CD4-positive, alpha-beta T cell treated with Interleukin-15 for 1 hour (primary cell): ENCODE measurements at regions not wholly inside any gene's neighbourhood (a gene's known extent, or its start where the extent isn't known, plus 50 kb on each side); places are given as distances from the start of the nearest gene placed in this dataset.

Experiments
- DNase-seq: peaks from one replicate; pipeline ENCODE4 v3.0.0-alpha.2; 2020

DNA sequence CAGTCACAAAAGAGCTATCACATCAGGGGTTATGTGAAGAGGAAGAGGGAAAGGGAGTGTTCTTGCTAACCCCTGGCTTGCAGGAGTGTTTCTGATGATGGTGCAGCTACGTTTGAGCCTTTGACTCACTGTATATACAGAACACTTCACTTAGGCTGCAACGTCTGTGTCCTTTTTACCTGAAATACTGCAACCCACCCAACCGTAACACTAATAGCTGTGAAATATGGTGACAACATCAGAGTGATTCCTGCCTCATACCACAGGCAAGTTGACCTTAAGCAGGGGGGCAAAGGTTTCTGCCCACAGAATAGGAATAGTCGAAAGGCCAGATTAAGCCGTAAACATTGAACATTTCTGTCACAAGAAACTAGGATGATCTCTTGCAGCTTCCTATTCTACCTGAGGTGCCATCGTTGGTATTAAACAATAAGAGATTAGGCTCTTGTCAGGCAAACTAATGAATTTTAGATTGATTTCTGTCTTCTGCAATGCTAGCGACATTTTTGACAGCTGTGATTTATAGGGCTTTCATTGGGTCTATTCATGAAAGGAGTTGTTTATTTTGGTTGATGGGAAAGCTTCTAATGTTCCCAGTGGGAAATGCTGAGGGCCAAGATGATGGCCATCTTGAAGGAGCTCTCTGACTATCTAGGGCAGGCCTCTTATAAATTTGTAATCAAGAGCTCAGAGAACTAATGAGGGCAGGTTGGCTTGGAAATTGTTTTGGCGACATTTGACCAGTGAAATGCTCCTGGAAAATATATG, 316.8 kb downstream of the PIK3C3 start:
- no peak for DNase-seq

DNA sequence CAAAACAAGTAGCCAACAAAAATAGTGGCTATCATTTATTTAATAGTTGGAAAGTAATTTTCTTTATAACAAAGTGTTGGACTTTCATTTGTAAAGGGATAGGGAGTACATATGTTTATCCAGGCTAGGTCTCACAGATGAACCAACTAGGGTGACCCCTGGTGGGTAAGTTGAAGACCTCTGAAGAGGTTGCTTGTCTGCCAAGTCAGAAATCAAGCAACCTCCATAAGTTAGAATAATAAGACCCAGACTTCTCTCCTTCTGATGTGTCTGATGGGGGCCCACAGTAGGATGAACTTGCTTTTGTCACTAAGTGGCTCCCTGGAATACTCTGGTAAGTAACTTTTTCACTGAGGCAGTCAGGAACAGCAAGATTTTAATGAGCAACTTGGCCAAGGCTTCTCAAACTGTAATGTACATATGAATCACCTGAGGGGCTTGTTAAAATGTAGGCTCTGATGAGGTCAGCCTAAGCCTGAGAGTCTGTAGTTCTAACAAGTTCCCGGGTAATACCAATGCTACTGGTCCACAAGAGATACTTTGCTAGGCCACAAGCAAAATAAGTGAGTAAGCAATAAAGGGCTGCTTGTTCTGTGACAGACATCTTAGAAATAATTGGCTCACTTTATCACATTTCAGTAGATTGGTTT, 319.6 kb downstream of the PIK3C3 start:
- DNase-seq: no peak

DNA sequence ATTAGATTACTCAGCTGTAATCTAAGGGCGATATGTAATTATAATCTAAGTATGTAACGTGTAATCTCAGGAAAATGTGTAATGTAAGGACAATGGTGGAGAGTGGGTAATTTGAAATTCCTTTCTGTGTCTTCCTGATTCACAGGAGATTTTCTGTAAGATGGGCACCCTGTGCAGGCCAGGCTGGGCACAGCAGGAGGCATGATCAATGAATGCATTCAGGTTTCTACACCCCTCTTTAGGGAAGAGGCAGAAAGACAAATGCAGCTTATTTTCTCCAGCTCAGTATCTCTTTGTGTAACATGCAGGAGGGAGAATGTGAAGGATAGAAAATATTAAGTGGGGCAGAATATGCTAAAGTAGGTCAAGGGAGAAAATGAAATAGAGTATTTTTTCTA, 320.1 kb downstream of the PIK3C3 start:
- no peak for DNase-seq

DNA sequence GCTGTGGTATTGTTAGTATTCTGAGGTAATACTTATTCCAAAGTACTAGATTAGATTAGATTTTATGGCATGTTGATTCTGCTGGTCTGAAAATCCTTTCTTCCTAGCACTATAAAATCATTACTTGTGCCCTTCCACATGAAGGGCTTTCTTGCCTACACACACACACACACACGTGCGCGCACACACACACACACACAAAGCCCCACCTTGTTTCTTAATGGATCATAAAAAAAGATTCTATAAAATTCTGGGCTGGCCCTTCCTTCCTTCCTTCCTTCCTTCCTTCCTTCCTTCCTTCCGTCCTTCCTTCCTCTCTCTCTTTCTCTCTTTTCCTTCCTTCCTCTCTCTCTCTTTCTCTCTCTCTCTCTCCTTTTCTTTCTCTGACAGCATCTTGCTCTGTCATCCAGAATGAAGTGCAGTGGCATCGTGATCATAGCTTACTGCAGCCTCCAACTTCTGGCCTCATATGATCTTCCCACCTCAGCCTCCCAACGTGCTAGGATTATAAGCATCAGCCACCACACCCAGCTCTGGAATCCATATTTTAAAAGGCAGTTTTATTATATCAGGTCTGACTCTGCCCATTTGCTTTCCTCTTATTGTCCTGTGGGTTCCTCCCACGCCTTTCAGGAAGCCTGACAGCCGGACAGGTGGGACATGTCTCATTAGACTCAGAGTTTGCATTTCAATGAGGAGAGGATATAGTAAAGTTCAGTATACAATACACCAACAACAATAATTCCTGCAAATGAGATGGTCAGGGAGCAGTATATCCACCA, 321.1 kb downstream of the PIK3C3 start:
- DNase-seq: no peak

- DNase-seq: no peak
Measured at GRCh38 chr18:42281124-42281523, 326.1 kb downstream of the PIK3C3 start.

DNA sequence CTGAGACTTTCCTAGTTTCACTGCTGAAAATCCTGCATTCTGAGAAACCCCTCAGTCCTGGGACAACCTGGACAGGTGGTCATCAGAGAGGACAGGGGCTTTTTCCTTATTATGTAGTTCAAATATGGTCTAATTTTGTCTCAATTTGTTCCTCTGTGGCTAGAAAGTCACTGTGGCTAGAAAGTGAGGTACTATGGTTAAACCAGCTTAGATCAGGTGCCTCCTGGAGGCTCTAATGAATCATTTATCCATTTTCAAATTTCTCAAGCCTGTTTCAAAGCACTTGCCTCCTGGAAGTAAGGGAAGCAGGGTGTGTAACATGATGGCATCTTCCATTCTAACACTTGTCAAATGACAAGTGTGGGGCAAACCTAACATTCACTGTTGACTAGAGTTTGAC, 326.8 kb downstream of the PIK3C3 start:
- DNase-seq: no peak

GRCh38 chr18:42287047-42287446, 332.0 kb downstream of the PIK3C3 start:
- no peak for DNase-seq

GRCh38 chr18:42288129-42288528, 333.1 kb downstream of the PIK3C3 start:
- no peak for DNase-seq

- no peak for DNase-seq
Measured at GRCh38 chr18:42289526-42289925, 334.5 kb downstream of the PIK3C3 start.

DNA sequence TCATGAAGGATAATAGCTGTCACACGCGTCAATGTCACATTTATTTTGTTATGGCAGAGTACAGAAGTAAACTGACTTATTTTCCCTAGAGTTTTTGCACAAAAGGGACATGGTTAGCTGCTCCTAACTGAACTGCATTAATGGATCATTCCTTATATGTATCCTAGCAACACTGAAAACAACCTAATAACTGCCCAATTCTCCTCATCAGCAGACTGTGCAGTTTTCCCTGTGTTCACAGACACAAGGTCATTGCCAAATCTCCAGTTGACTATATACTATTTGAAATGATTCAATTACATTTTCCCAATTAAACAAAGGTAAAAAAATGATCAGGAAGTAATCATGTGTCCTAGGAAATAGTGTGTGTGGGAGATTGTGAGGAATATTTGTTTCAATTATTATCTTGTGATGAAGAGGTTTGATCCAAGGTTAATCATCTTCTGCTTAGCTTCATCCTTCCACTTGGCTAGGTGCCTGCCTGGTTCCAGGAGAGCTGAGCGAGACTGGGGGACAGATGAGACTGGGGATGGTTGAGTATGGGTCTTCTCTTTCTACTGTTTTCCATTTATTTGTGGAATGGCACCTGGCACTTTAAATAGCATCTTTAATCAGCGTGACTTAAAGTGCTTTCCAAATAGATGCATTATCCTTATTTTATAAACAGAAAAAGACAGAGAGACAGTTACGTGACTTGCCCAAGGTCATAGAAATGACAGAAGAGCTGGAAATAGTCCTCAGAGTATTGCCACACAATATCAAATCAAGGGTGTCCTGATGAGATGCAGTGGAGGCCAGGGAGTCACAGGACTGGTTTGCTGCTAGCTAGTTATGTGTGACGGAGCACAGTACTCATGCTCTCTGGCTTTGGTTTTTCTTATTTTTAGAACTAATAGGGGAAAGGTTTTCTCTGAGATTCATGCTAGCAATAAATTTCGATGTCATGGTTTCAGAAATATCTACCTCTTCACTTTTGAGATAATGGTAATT, 335.6 kb downstream of the PIK3C3 start:
- no peak for DNase-seq

GRCh38 chr18:42292654-42293053, 337.6 kb downstream of the PIK3C3 start:
- no peak for DNase-seq

DNA sequence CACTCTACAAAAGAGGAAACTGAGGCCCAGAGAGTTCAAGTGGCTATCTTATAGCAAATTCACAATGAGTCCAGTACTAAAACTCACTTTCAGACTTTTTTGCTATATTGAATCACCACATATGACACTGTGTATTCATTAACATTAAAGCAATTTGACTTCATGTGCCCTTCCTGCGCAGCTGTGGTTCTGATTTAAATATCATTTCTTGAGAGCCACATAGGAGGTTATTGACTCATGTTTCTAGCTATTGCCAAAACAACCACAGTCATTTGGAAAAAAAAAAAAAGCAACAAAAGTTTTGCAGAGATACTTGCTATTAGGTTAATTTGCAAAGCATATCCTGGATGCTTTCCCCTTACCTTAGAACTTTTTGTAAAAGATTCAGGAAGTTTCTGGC, 341.2 kb downstream of the PIK3C3 start:
- no peak for DNase-seq

GRCh38 chr18:42296723-42297122, 341.7 kb downstream of the PIK3C3 start:
- no peak for DNase-seq

DNA sequence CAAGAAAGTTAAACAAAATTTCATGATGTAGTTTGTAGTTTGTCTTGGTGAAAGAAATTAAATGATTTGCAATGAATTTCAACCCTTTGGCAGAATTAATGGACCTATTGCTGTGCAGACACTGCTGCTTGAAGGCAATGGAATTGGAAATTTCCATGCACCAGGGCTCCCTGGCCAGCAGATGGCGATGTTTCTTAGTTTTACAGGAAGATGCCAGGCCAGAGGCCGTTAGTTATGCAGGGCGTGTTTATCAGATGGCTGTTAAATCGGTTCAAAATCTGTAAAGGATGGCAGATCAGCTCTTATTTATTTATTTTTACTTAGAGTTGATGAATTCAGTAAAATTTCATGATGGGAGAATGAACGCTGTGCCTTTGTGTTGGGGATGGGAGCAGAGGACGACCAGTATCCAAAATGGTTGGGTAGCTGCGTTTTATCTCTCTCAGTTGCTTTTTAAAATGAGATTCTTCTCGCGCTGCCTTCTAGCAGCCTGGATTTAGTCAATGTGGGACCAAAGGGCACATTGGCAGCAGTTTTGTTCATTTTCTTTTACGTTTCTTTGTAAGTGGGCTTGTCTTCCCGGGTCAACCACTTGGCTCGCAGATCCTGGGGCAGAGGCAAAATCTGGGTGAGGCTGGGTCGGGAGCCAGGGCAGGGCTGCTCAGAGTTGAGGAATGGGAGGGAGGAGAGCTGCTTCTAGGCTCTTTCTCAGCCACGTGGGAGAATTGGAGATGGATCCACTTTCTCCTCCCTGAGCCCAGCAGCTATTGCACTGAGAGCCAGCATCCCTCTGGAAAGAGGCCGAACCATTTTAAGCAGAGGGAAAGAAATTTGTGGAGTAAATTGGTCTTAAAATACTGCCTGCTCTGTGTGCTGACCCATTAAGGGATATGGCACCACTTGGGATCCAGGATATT, 344.0 kb downstream of the PIK3C3 start:
- peak; percentile 20 for DNase-seq

DNA sequence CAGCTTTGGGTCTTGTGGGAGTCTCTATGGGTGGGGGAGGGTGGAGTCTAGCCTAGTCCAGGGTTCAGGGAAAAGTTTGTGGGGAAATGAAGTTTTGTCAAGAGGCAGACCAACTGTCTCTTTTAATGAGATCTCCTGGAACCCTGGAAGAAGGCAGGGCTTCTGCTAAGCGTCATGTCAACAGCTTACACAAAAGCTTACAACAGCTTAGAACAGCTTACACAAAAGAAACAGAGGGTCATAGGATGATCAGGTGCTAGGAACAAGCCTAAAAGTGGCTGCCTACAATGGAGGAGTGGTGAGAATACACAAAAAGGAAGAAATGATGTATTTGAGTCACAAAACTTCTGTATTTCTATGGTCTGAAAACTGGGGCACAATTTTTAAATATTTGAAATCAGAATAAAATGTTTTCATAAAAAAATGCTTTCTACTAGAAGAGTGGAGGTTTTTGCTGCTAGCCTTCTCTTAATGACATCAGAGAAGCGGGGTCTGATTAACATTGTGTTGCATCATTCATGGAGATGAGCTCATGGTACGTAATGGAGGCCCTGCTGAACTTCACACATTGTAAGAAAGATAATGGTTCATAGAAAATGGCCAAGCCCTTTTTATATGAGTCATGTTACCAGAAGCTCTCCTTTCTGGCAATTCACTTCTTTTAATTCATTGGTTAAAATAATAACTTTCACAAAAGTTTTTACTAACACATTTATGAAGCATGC, 351.0 kb downstream of the PIK3C3 start:
- no peak for DNase-seq

DNA sequence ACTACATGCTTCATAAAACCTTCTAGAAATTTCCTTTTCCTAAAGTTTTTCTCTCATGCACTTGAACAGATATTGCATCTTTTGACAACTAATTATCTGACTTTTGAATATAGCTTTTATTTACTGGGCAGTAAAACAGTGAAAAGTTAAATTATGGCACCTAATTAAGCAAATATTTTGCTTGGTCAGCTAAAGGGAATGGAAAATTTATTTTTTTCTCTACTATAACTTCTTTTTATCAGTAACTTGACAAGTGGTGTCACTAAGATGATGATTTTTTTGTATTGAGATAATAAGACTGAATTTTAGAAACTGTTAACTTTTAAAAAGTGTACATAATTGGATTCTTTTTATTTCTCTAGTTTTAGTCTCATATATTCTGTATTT, 351.6 kb downstream of the PIK3C3 start:
- no peak for DNase-seq

GRCh38 chr18:42310956-42311355, 355.9 kb downstream of the PIK3C3 start:
- DNase-seq: no peak

GRCh38 chr18:42326752-42327151, 371.7 kb downstream of the PIK3C3 start:
- no peak for DNase-seq

GRCh38 chr18:42328931-42329330, 373.9 kb downstream of the PIK3C3 start:
- DNase-seq: no peak

DNA sequence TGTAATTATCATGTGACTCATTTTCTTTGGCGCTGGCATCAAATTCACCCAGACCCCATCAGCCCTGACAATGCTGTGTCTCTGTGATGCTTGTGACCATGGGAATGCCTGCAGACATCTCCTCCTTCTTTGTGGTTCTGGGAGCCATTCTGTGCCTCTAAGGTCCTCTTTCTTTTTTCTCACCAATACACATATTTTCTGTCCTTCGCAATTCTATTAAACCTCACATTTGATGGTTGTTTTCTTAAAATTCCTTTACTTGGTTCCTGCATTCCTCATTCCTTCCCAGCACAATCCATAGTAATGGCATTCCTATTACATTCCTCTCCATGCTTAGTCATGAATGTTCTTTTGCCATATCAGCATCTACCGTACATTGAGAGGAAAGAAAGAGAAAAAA, 375.3 kb downstream of the PIK3C3 start:
- no peak for DNase-seq

DNA sequence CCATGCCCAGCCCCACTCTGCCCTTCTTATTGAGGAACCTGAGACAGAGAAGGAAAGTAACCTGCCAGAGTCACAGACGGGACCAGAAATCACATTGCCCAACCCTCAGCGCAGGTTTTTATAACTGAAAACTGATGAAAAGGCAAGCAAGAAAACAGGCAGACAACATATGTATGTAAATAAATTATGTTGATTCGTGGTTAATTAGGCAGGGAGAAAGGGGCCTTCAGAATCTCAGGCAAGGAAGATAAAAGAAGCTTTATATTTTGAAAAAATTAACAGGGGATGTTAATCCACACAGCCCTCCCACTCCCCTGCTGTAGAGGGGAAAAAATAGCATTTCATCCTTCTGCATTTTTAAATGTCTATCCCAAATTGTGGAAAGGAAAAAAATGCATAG, 378.5 kb downstream of the PIK3C3 start:
- no peak for DNase-seq
